Endothelial cell of umbilical vein (primary cell): ENCODE measurements at regions not wholly inside any gene's neighbourhood (a gene's known extent, or its start where the extent isn't known, plus 50 kb on each side); places are given as distances from the start of the nearest gene placed in this dataset.

ENCODE experiments used
- BruUV-seq: library from RNA; stranded (reverse); fragments of 400-500 nt; replicated peaks from 2 replicates; lab custom pipeline; 2021; lab: Mats Ljungman, UMichigan
- CTCF ChIA-PET: fragments of 300-600, 350-600 bp; sonication (Branson Sonifier 250); formaldehyde crosslinking; loops from one replicate; lab custom pipeline; 2021; ENCODE audit warnings: antibody characterized with exemption, inconsistent platforms; lab: Charles Lee
- POLR2A ChIA-PET: fragments of 300-600, 350-600 bp; sonication (Branson Sonifier 250); formaldehyde crosslinking; loops from one replicate; lab custom pipeline; 2021; ENCODE audit warnings: antibody characterized with exemption, inconsistent platforms; lab: Charles Lee
- DNase-seq: peaks from one replicate; pipeline ENCODE4 v3.0.0-alpha.2; 2011; ENCODE audit warnings: low read depth, low spot score
- FAIRE-seq: peaks from 2 replicates; lab custom pipeline; 2011; peaks lifted over from hg19 to GRCh38; lab: Jason Lieb, UNC
- H2AFZ ChIP-seq: 2 replicates; pipeline ENCODE4 v1.6.0; 2012; ENCODE audit warnings: low read depth, low read length, control low read depth, inconsistent platforms
- H3K27ac ChIP-seq: 2 replicates; pipeline ENCODE4 v1.5.1; 2011; ENCODE audit warnings: low read depth, mild to moderate bottlenecking, control low read depth, low read length, moderate library complexity; ENCODE audit not compliant: insufficient read depth
- H3K27me3 ChIP-seq, 2 experiments: 2 replicates each; pipeline versions ENCODE4 v1.6.0 to v1.6.1; 2011; ENCODE audit warnings: low read length in 2 of 2, mixed read lengths in 1 of 2; ENCODE audit not compliant: control insufficient read depth in 2 of 2, insufficient read depth in 2 of 2
- H3K36me3 ChIP-seq, 2 experiments: 2 replicates in 1 of 2; 3 replicates in 1 of 2; pipeline ENCODE4 v1.5.1; 2011; ENCODE audit warnings: low read length in 2 of 2, mild to moderate bottlenecking in 1 of 2, moderate library complexity in 1 of 2; ENCODE audit not compliant: control insufficient read depth in 2 of 2, insufficient read depth in 2 of 2; ENCODE audit errors: extremely low read depth in 1 of 2
- H3K4me1 ChIP-seq: 3 replicates; pipeline ENCODE4 v1.5.1; 2011; ENCODE audit warnings: mild to moderate bottlenecking, low read length; ENCODE audit not compliant: control insufficient read depth, insufficient read depth; ENCODE audit errors: extremely low read depth
- H3K4me2 ChIP-seq: 2 replicates; pipeline ENCODE4 v1.6.1; 2011; ENCODE audit warnings: low read length, control low read depth, mixed read lengths; ENCODE audit not compliant: insufficient read depth
- H3K4me3 ChIP-seq, 3 experiments: fragments of 200-600 bp in 1 of 3; sonication (generic), shearing (Covaris generic) in 1 of 3; replicated peaks in 1 of 3; 2 replicates each; pipeline ENCODE4 v1.5.1; 2011 to 2016; ENCODE audit warnings: control low read depth in 3 of 3, low read length in 3 of 3, mild to moderate bottlenecking in 2 of 3, inconsistent platforms in 1 of 3, low read depth in 1 of 3, moderate library complexity in 1 of 3; ENCODE audit not compliant: insufficient read depth in 1 of 3
- H3K79me2 ChIP-seq: 2 replicates; pipeline ENCODE4 v1.6.0; 2012; ENCODE audit warnings: low read length, inconsistent platforms; ENCODE audit not compliant: control insufficient read depth, insufficient read depth
- H3K9ac ChIP-seq: replicated peaks from 2 replicates; pipeline ENCODE3; 2011; ENCODE audit warnings: low read length, control low read depth; ENCODE audit not compliant: insufficient read depth; ENCODE audit errors: extremely low read depth
- H3K9me1 ChIP-seq: replicated peaks from 3 replicates; pipeline ENCODE4 v1.6.0; 2011; ENCODE audit warnings: mild to moderate bottlenecking, low read length; ENCODE audit not compliant: control insufficient read depth, insufficient read depth; ENCODE audit errors: extremely low read depth
- H3K9me3 ChIP-seq: replicated peaks from 2 replicates; pipeline ENCODE4 v1.5.1; 2012; ENCODE audit warnings: low read length, inconsistent platforms; ENCODE audit not compliant: control insufficient read depth, insufficient read depth
- H4K20me1 ChIP-seq: replicated peaks from 2 replicates; pipeline ENCODE3; 2011; ENCODE audit warnings: mild to moderate bottlenecking, low read length; ENCODE audit not compliant: control insufficient read depth, insufficient read depth; ENCODE audit errors: extremely low read depth
- CTCF ChIP-seq, 2 donors: IDR thresholded peaks; 1 replicate in 1 of 2; 2 replicates in 1 of 2; pipeline ENCODE4 v1.5.1; 2011; ENCODE audit warnings: low read length in 2 of 2, mild to moderate bottlenecking in 2 of 2, moderate library complexity in 2 of 2, control low read depth in 1 of 2, inconsistent platforms in 1 of 2, low read depth in 1 of 2; ENCODE audit not compliant: insufficient read depth in 1 of 2; ENCODE audit errors: extremely low read depth in 1 of 2
- EZH2 ChIP-seq: IDR thresholded peaks from 2 replicates; pipeline ENCODE4 v1.6.1; 2012; ENCODE audit warnings: borderline replicate concordance, low read depth, mild to moderate bottlenecking, moderate library complexity, low read length, inconsistent platforms; ENCODE audit not compliant: severe bottlenecking
- FOS ChIP-seq: IDR thresholded peaks from 2 replicates; pipeline ENCODE4 v1.6.1; 2011; ENCODE audit warnings: mild to moderate bottlenecking, low read length, moderate library complexity, borderline replicate concordance; ENCODE audit not compliant: insufficient read depth
- GATA2 ChIP-seq: IDR thresholded peaks from 2 replicates; pipeline ENCODE4 v1.7.0; 2011; ENCODE audit warnings: low read depth, mild to moderate bottlenecking, moderate library complexity, mixed read lengths, low read length; ENCODE audit not compliant: insufficient read length, insufficient read depth
- JUN ChIP-seq: IDR thresholded peaks from 2 replicates; pipeline ENCODE4 v1.6.1; 2011; ENCODE audit warnings: borderline replicate concordance, low read depth; ENCODE audit not compliant: insufficient read length, insufficient read depth
- MYC ChIP-seq: IDR thresholded peaks from one replicate; pipeline ENCODE4 v1.6.1; 2011; ENCODE audit warnings: mild to moderate bottlenecking, low read depth, low read length
- POLR2A ChIP-seq: IDR thresholded peaks from 2 replicates; pipeline ENCODE4 v1.6.1; 2012; ENCODE audit warnings: low read depth, mild to moderate bottlenecking, control low read depth, low read length
- dilution Hi-C: fragments of 300-500 bp; cut with MboI; formaldehyde crosslinking; loops from one replicate; pipeline ENCODE4 v1.15.0; 2019; ENCODE audit warnings: low sequenced_read_pairs; ENCODE audit not compliant: extremely low pct_ligation_motif_present
- intact Hi-C: fragments of 100-400 bp; cut with micrococcal nuclease; formaldehyde crosslinking; loops from one replicate; pipeline ENCODE4 v1.10.0; 2022

DNA sequence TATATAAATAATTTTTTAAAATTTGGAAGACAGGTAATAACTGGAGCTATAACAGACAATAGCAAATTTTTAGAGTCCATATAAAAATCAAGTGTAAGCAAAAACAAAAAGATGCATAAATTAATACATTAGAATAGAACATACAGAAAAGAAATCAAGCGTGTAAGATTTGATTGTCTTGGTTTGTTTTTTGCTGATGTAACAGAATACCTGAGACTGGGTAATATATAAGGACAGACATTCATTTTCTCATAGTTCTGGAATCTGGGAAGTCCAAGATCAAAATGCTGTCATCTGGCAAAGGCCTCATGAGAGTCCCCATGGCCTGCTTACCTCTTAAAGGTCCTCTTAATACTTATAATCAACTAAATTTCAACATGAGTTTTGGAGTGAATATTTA is 1010.1 kb downstream of the CDH18 start:
- POLR2A ChIA-PET = no interaction called here
- no peak overlapping the region for H3K4me2 ChIP-seq
- CTCF ChIA-PET = no interaction called here
- TF ChIP-seq JUN (no peak), EZH2 (no peak), POLR2A (no peak), GATA2 (no peak), FOS (no peak), MYC (no peak), CTCF (IDR thresholded peaks at IDR 0.05; ENCODE audit: extremely low read depth in 1 of 2, insufficient read depth in 1 of 2, low read depth in 1 of 2, low read length in 2 of 2) (no peak)
- H3K4me1 ChIP-seq = no peaks in the 10 kb centered on the region
- no peaks in the 10 kb centered on the region for H3K36me3 ChIP-seq
- H4K20me1 ChIP-seq = no peaks in the 10 kb centered on the region
- FAIRE-seq (no peak), DNase-seq (no peak)
- H3K9me1 ChIP-seq = no peaks in the 10 kb centered on the region
- H3K27me3 ChIP-seq = no peaks in the 10 kb centered on the region
- dilution Hi-C loops = no loop called here
- H3K79me2 ChIP-seq = no peaks in the 10 kb centered on the region
- intact Hi-C loops = no loop called here
- no peaks in the 10 kb centered on the region for H3K9me3 ChIP-seq
- no peak overlapping the region for H3K9ac ChIP-seq
- no peak overlapping the region for H2AFZ ChIP-seq
- H3K27ac ChIP-seq = no peak overlapping the region
- no peak overlapping the region for H3K4me3 ChIP-seq
- BruUV-seq = no TSS peak

- Histone ChIP-seq H3K36me3 (no peaks in the 10 kb centered on the region), H3K79me2 (no peaks in the 10 kb centered on the region), H3K27ac (no peak overlapping the region), H3K4me2 (no peak overlapping the region), H3K4me1 (no peaks in the 10 kb centered on the region), H4K20me1 (no peaks in the 10 kb centered on the region), H2AFZ (no peak overlapping the region), H3K9me1 (no peaks in the 10 kb centered on the region), H3K9ac (no peak overlapping the region), H3K9me3 (no peaks in the 10 kb centered on the region), H3K27me3 (no peaks in the 10 kb centered on the region), H3K4me3 (no peak overlapping the region)
- intact Hi-C loops (no loop called here), dilution Hi-C loops (no loop called here)
- FAIRE-seq = no peak
- ChIA-PET CTCF (no interaction called here), POLR2A (no interaction called here)
- no peak for TF ChIP-seq FOS
- DNase-seq = no peak
- BruUV-seq = no TSS peak
Observed at GRCh38 chr5:18984559-18985080, 1003.4 kb downstream of the CDH18 start.
